ENCODE measurements at regions not wholly inside any gene's neighbourhood (a gene's known extent, or its start where the extent isn't known, plus 50 kb on each side); places are given as distances from the start of the nearest gene placed in this dataset.
"Not testable (repeated sequence)": the region's sequence is repeated elsewhere in the genome, so short reads cannot be mapped to it uniquely, and the experiment has no call there.

GRCh38 chr4:72945719-72946336, 123.7 kb downstream of the COX18 start:
- DNase-seq: no peak
- intact Hi-C loops (cut with DNase I): no loop called here

GRCh38 chr4:72942565-72942964, 127.0 kb downstream of the COX18 start:
- intact Hi-C loops (cut with DNase I): no loop called here
- DNase-seq: no peak

GRCh38 chr4:72938516-72938915, 131.0 kb downstream of the COX18 start:
- DNase-seq: no peak
- intact Hi-C loops (cut with DNase I): no loop called here

- DNase-seq: no peak
- intact Hi-C loops (cut with DNase I): no loop called here
These were observed 134.1 kb downstream of the COX18 start for GRCh38 chr4:72935462-72935861.

GRCh38 chr4:72933029-72933428, 136.5 kb downstream of the COX18 start:
- no peak for DNase-seq

GRCh38 chr4:72931346-72931745, 138.2 kb downstream of the COX18 start:
- no peak for DNase-seq
- intact Hi-C loops (cut with DNase I): no loop called here

More at GRCh38 chr4:72933029-72933428, 136.5 kb downstream of the COX18 start:
- intact Hi-C loops (cut with DNase I): no loop called here

- intact Hi-C loops (cut with DNase I); DNase-seq: not testable (repeated sequence)
These were observed 139.8 kb downstream of the COX18 start for GRCh38 chr4:72929596-72930274.

- no peak for DNase-seq
These were observed 144.7 kb downstream of the COX18 start for GRCh38 chr4:72924814-72925213.

GRCh38 chr4:72919937-72920336, 149.6 kb downstream of the COX18 start:
- no peak for DNase-seq
- intact Hi-C loops (cut with DNase I): no loop called here

More at GRCh38 chr4:72924814-72925213, 144.7 kb downstream of the COX18 start:
- intact Hi-C loops (cut with DNase I): no loop called here

- no peak for DNase-seq
- intact Hi-C loops (cut with DNase I): no loop called here
These were observed 150.1 kb downstream of the COX18 start for GRCh38 chr4:72919464-72919863.

GRCh38 chr4:72918362-72918761, 151.2 kb downstream of the COX18 start:
- intact Hi-C loops (cut with DNase I): no loop called here
- no peak for DNase-seq

GRCh38 chr4:72911316-72911715, 158.2 kb downstream of the COX18 start:
- no peak for DNase-seq
- intact Hi-C loops (cut with DNase I): no loop called here

- intact Hi-C loops (cut with DNase I): no loop called here
- DNase-seq: no peak
These were observed 160.1 kb downstream of the COX18 start for GRCh38 chr4:72909461-72909860.

GRCh38 chr4:72902354-72902753, 167.2 kb downstream of the COX18 start:
- intact Hi-C loops (cut with DNase I): no loop called here
- no peak for DNase-seq

- intact Hi-C loops (cut with DNase I): no loop called here
- DNase-seq: no peak
These were observed 168.0 kb downstream of the COX18 start for GRCh38 chr4:72901553-72901952.

- intact Hi-C loops (cut with DNase I): no loop called here
- DNase-seq: peak in 3 of 10 donors; percentile 8 to 46 (median 9)
These were observed 168.6 kb downstream of the COX18 start for GRCh38 chr4:72900952-72901351.

GRCh38 chr4:72899621-72900020, 169.9 kb downstream of the COX18 start:
- DNase-seq: no peak
- intact Hi-C loops (cut with DNase I): no loop called here

GRCh38 chr4:72899214-72899613, 170.3 kb downstream of the COX18 start:
- intact Hi-C loops (cut with DNase I): no loop called here
- DNase-seq: no peak

- no peak for DNase-seq
- intact Hi-C loops (cut with DNase I): no loop called here
These were observed 173.0 kb downstream of the COX18 start for GRCh38 chr4:72896515-72896914.

- DNase-seq: no peak
- intact Hi-C loops (cut with DNase I): no loop called here
These were observed 174.1 kb downstream of the COX18 start for GRCh38 chr4:72895408-72895807.

- no peak for DNase-seq
- intact Hi-C loops (cut with DNase I): no loop called here
These were observed 176.0 kb downstream of the COX18 start for GRCh38 chr4:72893354-72894066.

- intact Hi-C loops (cut with DNase I): no loop called here
- no peak for DNase-seq
These were observed 181.2 kb downstream of the COX18 start for GRCh38 chr4:72888331-72888730.
